ENCODE measurements at regions not wholly inside any gene's neighbourhood (a gene's known extent, or its start where the extent isn't known, plus 50 kb on each side); places are given as distances from the start of the nearest gene placed in this dataset.

DNA sequence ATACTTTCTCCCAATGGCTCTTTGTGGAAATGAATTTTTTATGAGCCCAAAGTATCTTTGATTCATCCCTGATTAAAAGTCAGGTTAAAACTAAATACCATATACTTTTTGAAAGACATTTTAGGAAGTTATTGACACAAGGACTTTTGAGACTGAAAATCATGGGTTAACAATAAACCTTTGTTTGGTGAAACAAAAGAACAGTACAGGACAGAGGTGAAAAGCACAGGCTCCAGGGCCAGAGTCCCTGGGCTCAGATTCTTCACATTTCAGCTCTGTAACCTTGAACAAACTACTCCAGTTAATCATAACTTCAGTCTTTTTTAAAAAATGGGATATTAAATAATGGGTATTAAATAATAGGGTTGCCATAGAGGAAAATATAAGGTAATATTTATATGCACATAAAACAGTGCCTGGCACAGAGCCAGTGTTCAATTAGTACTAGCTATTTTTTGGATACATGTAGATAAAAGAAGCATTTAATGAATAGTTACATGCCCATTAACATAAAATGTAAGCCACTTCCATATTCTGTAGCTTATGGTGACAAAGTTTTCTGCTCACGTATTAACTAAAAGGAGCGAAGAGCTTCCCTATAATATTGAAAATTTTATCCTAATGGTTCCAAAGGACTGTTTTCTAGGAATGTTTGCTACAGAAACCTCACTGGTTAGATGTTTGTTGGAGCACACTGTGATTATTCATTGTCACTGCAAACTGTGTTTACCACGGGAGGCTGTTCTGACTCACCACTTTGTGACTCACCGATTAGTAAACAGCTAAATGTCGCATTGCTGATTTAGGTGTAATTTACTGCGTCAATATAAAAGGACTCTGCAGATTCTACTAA lies 255.4 kb downstream of the DAD1 start:
- DNase-seq, result no peak

DNA sequence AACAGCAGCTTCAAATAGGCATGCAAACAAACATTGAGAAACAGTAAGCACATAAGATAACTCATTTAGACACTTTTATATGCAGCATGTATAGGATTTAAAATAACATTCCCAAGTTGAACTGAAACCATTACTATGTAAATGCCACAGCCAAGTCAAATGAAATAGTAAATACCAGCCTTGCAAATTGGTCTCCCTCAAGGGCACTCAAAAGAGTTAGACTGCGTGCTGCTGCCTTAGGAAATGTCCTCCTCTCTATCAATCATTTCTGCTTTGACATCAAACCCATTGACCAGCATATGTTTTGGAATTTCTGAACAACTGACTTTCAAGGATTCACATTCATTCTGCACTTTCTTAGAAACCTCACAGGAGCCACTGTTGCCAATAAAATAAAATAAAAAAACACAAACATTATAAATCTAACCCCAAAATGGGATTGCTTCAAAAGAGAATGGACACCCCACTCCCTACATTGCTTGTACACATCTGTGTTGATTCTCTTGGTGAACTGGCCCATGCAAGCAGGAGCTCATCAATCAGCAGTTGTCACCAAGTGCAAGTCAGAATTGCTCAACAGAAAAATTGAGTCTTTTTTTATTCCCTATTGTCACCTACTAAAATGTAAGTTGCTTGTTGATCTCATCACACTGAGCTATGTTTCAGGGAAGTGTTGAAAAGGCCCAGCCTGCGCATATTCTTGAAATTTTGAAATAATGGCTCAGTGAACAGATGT lies 256.2 kb downstream of the DAD1 start:
- no peak for DNase-seq

DNA sequence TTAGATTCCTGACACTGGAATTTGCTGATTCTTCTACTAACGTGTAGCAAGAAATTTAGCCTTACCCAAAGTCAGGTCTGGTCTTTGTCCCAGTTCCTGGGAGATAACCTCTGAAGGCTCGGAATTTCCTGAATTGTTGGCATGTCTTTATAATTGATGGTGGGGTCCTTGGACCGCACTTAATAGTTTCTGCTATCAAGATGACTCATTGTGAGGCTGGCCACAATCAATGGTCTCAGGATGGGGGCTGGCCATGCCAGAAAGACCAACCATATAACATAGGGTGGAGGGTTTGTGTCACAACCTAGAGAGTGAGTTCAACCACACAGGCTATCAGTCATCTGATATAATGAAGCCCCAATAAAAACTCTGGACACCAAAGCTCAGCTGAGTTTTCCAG lies 259.7 kb downstream of the DAD1 start:
- no peak for DNase-seq

DNA sequence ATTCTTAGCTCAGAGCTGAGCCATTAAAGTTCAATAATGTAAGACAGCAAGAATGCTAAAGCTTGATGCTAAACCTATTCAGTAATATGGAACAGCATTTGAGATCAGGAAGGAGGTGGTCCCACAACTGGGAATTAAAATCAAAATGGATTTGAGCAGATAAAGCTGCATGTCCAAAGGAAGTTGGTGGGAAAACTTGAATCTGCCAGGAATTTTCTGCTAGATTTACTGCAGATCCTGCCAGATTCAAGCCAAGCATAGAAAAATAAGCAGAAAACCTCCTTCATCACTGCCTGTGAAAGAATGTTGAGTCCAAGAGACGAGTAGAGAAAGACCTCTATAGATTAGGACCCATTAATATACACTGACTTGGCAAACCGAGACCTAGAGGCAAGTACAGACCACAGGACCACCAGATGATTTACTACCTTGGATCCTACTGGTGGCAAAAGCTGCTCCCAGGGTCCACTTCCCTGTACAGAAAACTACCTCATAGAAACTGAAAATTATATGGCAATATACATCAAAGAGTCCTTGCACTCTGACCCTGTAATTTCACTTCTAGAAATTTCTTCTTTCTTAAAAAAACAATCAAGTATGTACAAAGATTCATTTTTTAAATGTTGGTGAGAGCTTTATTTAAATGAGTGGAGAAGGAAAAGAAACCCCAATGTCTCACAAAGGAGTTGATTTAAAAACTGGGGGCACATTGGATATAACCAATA lies 263.2 kb downstream of the DAD1 start:
- no peak for DNase-seq

DNA sequence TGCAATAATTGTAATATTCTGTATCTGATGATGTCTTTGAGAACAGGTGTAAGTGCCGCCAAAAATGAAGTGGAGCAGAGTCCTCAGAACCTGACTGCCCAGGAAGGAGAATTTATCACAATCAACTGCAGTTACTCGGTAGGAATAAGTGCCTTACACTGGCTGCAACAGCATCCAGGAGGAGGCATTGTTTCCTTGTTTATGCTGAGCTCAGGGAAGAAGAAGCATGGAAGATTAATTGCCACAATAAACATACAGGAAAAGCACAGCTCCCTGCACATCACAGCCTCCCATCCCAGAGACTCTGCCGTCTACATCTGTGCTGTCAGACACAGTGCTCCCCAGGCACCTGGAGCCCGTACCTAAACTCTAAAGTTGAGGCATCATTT lies 268.7 kb downstream of the DAD1 start:
- no peak for DNase-seq

DNA sequence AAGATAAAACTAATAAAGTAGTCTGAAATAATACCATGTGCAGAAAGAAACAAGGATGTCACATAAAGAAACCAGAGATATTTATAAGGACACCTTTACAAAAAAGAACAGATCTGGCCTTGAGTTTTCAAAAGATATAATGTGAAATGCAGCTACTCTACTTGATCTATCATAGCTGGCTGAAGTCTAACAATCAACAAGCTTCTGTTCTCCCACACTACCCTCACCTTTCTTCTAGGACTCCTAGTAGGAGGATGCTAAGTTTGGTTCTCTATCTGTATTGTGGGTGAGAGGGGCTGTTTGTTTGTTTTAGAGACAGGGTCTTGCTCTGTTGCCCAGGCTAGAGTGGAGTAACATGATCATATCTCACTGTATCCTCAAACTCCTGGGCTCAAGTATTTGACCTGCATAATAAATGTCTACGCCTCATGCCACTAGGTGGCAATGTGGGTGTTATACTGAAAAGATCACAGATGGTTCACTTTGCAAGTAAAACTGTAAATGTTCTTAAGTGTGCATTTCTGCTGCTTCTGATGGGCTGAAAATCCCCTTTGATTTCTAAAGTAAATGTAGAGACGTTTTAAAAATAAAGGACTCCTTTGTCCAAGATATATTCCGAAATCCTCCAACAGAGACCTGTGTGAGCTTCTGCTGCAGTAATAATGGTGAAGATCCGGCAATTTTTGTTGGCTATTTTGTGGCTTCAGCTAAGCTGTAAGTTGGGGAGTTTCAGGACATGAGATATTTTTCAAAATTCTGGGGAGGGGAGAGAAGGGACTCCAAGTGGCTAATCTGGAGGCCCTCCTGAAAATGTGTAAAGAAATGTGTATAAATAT lies 269.3 kb downstream of the DAD1 start:
- peak; percentile 23 for DNase-seq

DNA sequence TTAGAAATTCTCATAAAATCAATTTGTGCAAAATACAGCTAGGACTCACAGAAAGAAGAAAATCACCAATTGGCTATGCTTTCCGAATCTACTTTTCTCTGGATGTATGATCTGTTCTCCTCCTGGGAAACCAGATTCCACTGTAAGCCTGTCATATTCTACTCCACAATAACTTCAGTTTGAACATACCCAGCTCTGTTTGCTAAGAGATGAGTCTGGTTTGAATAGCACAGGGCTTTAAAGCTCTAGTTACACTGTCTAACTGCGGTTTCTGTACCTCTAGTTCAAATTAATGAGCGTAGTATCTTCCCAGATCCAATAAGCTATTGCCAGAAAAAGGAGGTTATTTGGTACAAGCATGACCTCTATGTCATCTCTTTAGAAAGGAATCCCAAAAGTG lies 270.1 kb downstream of the DAD1 start:
- DNase-seq, result no peak

DNA sequence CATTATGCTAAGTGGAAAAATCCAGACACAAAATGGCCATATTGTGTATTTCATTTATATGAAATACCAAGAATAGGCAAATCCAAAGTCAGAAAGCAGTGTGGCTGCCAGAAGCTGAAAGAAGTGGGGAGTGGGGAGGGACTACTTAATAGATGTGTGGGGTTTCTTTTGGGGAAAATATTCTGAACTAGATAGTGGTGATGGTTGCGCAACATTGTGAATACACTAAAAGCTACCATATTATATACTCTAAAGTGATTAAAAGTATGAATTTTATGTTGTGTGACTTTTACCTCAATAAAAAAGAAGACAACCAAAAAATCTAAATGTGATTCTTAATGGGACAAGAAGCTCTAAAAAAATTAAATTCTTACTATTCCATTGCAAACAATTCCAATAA lies 272.6 kb downstream of the DAD1 start:
- DNase-seq, result no peak

DNA sequence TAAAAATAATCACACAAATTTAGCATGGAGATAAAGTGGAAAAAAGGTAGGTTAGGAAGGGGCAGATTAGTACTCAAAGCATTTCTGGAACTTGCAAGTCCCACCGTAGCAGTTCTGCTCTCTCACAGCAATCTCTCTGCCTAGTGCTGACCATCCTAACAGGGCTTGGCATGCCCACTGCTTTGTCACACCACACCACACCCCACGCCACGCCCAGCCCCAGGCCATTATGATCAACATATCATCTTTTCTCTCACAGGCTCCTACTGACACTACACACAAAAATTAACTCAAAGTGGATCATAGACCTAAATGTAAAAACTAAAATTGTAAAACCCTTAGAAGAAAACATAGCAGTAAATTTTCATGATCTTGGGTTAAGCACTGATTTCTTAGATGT lies 273.7 kb downstream of the DAD1 start:
- DNase-seq, result no peak

DNA sequence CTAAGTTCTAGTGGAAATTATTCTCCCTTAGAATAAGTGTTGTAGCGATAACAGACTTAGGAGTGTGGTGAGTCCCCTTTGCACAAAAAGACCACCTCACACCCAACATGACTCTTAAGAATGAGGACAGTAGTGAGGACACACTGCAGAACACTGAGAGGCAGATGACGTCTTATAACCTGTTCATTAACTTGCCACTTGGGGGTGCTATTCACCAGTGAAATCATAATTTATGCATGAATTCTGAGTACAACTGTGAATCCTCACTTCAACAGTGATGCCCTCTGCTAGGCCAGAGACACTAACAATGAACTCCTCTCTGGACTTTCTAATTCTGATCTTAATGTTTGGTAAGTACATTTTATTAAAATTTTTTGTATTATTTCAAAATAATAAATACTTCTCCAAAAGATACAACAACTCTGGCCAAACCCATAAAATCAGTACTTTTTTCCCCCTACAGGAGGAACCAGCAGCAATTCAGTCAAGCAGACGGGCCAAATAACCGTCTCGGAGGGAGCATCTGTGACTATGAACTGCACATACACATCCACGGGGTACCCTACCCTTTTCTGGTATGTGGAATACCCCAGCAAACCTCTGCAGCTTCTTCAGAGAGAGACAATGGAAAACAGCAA lies 274.7 kb downstream of the DAD1 start:
- DNase-seq, result no peak

DNA sequence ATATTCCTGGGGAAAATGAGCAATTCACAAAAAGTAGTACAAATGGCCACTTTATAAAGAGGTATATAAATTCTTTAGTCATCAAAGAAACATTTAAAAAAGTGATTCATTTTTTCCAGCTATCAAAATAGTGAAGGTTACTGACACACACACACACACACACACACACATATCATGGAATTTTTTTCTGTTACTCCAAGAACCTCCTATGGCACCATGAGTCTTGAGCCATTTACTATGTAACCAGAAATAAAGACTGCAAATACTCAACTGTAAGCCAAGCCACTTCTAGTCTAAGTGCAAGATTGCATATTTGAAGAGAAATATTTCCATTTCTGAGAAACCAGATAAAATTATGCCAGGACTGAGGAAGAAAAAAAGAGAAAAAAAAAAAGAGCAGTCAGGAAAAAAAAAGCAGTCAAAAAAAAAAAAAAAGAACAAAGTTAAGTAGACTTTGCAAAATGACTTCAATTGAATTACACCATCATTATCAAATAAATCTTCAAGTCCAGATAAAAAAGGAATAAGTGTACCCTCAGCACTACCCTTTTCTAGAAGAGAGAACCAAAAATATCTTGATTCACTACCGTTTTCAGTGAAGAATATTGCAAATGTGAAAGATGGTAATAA lies 275.7 kb downstream of the DAD1 start:
- DNase-seq, result no peak

DNA sequence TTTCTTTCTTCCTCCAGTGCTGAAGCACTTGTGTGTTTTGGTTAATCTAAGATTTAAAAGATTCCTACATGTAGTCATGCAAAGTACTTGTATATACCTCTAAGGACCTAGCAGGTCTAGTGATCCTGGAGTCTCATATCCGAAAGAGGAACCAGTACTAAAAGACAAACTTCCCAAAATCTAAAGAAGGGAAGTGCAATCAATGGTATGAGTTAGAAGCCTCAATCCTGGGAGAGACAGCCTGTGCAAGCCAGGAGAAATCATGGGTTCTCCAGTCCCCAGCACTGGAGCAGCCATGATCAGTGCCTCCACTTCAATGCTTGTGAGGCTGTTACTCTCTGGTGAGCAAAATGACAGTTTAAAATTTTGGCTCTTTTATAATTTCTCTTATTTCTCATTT lies 277.4 kb downstream of the DAD1 start:
- DNase-seq, result no peak

DNA sequence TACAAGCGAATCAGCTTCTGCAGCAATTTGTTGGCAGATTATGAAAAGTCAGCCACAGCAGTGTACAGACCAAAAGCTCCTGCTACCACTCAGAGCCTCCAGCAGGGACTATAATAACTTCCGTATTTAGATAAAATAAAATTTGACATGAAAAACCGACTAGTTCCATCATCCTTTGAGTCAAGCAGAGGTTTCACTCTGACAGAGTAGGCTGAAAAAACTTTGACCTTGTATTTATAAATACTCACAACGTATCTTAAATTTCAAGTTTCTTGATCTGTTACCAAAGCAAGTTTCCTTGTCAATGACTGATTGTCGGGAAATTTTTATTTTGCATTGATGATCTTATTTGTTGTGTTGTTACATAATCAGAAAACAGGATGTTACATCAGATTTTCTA lies 283.4 kb downstream of the DAD1 start:
- no peak for DNase-seq

DNA sequence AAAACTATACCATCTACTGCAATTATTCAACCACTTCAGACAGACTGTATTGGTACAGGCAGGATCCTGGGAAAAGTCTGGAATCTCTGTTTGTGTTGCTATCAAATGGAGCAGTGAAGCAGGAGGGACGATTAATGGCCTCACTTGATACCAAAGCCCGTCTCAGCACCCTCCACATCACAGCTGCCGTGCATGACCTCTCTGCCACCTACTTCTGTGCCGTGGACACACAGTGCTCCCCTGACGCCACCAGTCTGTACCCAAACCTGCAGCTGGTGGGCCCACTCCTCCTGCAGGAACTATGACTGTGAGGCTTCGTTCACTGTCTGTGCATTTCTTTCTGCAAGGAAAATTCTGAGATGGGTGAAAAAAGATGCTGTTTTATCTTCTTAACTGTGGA lies 284.7 kb downstream of the DAD1 start:
- DNase-seq, result no peak

DNA sequence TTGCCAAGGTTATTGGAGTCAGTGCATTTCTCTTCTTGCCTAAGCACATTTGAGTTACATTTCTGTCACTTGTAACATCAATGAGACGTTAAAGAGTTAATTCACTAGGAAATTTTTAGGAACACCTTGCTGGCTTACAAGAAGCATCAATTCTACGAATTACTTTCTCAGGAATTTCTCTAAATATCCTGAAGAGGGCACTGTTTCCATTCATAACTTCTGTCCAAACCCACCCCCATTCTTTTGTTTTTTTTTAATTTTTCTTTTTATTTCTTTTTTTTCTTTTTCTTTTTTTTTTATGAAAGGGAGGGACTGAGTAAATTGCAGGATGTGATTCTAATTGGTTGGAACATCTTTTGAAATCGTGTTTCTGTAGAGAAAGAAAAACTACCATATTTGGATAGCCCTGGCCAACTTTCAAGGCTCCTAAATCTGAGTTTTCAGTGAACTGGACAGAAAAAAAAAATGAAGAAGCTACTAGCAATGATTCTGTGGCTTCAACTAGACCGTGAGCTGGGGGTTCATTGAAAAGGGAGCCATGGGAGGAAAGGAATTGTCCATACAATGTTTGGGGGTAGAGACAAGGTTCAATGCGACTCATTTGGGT lies 285.3 kb downstream of the DAD1 start:
- no peak for DNase-seq

DNA sequence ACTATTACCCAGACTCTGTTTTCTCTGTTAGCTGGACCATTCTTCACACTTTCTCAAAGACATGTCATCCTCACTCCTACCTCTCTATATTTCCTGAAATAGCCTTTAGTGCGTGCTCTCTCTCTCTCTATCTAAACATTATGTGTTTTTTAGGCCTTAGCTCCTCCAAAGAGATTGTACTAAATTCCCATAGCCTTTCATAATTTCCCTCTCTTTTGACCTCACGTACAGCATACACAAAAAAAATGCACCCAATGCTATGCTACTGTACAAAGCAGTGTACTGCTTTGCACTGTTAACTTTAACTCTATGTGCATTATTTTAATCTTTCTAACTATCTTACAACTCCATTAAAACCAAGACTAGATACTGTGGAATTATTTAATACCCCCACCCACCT lies 288.4 kb downstream of the DAD1 start:
- no peak for DNase-seq

DNA sequence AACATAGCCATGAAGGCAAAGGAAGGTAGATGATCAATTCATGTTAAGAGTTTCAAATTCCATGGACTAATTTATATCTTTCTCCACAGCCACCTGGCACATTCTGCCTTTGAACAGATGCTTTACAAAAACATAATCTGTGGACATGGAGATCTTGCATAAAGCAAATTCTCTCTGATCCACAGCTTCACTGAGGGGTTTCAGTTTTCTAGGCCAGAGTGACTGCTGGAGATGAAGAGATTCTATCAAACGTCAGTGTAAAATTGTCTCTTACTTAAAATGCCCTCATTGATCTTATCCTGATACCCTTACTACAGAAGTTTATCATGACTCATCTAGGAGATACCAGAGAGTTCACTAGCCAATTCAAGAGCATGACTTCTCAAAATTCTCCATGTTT lies 291.6 kb downstream of the DAD1 start:
- no peak for DNase-seq

DNA sequence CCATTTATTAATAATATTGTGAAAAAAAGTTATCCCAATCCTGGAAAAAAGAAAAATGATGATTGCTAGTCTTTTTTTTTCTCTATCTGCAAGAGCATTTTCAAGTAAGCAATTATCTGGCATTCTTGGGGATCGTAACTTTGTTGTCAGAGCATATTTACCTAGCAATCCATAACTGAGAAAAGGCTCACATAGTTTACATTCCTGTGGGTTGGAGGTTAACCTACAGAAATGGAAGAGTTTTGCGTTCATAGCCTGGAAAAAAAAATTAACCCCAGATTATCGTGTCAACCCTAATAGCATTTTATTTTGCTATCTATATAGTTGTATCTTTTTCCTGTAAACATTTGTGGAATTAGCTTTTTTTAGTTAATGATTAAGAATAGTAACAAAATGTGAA lies 292.3 kb downstream of the DAD1 start:
- DNase-seq, result no peak

DNA sequence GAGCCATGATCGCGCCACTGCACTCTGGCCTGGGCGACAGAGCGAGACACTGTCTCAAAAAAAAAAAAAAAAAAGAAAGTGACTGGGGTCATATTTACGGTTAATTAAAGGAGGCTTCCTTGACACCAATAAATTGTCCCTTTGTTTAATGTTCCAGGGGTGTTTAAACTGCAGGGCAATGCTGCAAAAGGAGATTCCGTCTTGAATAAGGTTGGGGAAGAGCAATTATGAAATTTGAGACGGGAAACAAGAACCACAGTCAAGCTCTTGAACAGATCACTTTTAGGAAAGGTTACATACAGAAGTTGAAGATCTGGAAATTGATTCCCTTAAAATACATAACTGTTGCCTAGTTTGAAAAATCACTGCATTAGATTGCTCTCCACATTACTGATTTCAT lies 292.9 kb downstream of the DAD1 start:
- DNase-seq, result no peak

DNA sequence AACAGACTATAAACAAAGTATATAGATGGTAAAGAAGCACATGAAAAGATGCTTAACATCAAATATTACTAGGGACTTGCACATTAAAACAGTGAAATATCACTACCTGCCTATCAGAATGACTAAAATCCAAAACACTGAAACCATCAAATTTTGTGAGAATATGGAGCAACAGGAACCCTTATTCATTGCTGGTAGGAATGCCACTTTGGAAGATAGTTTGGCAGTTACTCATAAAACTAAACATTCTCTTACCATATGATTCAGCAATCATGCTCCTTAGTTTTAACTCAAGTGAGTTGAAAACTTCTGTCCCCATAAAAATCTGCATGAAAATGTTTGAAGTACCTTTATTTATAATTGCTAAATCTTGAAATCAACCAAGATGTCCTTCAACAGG lies 297.6 kb downstream of the DAD1 start:
- DNase-seq, result no peak

DNA sequence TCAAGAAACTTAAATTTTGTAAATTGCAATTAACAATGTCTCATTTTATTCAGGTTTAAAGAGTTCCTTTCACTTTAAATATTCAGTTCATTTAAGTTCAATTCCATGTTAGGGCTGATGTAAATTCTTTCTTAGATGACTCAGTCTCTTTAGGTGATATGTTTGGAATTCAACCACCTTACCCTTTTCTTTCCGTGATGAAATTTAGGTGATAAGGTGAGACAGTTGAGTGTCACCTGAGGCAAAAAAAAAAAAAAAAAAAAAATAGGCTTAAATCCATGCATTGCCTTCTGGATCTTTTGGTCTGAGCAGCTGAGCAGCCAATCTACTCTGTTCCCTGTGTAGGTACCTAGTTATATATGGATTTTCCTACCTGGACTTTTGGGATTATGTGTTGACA lies 299.5 kb downstream of the DAD1 start:
- no peak for DNase-seq

DNA sequence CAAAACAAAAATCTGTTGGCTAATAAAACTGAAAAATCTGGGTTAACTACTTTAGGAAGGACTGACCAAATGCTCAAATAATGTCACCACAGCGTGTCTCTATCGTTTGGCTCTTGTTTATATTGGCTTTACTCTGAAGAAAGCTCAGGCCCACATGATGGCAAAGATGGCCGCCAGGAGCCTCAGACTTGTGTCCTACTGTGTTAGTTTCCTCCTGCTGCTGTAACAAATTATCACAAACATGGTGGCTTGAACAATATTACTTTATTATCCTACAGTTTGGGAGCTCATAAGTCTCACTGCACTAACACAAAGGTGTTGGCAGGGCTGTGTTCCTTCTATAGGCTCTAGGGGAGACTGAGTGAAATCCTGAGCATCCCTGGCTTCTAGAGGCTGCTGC lies 303.0 kb downstream of the DAD1 start:
- no peak for DNase-seq
